ENCODE measurements at regions not wholly inside any gene's neighbourhood (a gene's known extent, or its start where the extent isn't known, plus 50 kb on each side); places are given as distances from the start of the nearest gene placed in this dataset.
A peak's percentile ranks its signal among the peaks of the same experiment; 100 is the strongest.
"Not testable (repeated sequence)": the region's sequence is repeated elsewhere in the genome, so short reads cannot be mapped to it uniquely, and the experiment has no call there.

- not testable (repeated sequence) for DNase-seq (ENCODE audit: low spot score)
These were observed 208.8 kb downstream of the KDM5D start for GRCh38 chrY:19535697-19536096.

DNA sequence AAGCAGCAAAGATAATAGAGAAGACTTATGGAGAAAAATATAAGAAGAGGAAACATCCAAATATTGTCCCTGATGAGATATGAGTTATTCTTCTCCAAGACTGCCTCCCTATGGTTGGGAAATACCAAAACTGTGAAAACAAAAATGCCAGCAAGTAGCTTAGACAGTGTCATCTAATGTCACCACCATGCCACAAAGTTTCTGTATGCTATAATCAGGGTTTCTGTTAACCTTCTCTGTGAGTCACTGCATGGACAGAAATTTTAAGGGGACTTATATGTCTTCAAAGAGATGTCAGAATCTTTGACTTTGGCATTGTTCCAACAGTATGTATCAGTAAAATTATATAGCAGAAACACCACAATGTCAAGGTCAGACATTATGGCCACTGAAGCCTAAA is 222.6 kb downstream of the KDM5D start:
- no peak for DNase-seq (ENCODE audit: low spot score)

GRCh38 chrY:19503092-19503449 is 241.5 kb downstream of the KDM5D start:
- no peak for DNase-seq (ENCODE audit: low spot score)

DNA sequence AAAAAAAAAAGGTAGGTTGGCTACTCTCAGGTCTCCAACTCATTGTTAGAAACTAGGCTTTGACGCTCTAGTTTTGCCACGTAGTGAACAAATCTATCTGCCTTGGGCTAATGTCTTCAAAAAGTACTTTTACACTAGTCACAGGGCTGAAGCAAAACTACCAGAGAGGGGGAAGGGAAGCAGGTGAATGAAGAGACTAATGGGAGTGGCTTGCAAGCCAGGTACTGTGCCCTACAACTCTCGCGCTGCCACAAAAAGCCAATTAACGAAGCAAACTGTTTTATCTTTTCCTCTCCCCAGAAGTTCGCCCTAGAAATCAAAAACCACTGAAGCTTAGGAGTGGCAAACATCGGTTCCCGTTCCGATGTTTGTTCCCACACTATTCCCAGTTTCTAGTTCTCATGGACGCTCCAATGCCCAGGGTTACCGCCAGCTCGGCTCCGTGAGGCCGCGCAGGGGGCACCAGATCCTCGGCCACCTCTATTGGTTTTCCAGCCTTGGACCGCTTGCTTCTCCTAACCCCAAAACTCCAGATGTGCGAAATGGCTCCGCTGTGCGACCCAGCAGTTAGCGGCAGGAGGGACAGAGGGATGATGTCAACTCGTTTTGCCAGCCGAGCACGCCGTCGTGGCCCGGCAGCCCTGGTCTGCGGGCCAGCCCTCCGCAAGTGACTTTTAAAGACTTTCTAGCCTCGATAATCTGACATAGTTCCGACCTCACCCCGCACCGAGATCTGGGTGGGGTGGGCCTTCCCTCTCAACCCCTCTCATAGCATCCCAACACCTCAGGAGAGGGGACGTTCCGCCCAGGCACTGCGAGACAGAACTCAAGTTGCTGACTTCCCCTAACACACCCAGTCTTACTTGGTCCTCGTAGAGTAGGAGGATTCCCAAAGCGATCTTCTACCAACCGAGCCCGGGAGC is 242.1 kb downstream of the KDM5D start:
- DNase-seq (ENCODE audit: low spot score) = no peak

DNA sequence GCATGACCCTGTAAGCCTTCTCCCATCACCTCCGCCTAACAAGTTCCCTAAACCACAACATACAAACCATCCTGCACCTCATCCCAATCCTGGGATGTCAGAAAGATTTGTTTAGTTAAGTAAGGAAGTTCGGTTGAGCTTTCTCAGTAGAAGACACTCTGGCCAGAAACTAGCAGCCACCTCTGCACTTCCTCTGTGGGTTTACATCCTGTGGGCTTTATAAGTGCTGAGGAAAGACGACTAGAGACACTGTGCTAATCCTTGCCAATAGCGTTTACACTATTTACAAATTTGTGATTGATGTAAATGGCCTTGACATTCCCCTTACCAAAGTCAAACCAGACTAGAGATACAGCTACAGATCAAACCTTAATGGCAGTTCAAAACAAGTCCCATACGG is 246.0 kb downstream of the KDM5D start:
- no peak for DNase-seq (ENCODE audit: low spot score)

DNA sequence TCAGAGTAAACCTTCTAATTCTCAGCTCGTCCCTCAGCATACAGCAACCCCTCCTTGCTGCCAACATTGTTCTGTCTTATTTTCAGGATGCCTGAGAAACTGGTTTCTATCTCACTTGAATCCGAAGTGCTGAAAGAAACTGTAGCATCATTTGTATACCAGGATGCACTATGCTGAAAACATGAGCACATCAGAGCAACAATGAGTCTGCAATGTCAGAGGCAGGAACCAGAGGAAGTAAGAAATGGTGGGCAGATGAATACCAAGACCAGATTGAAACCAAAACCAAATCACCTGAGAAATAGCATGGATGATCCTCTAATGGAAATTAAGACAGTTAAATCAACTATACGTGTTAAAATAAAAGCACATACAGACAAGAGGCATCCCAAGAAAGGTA is 257.0 kb downstream of the KDM5D start:
- no peak for DNase-seq (ENCODE audit: low spot score)

- DNase-seq (ENCODE audit: low spot score) = no peak
These were observed 259.5 kb downstream of the KDM5D start for GRCh38 chrY:19484997-19485396.

DNA sequence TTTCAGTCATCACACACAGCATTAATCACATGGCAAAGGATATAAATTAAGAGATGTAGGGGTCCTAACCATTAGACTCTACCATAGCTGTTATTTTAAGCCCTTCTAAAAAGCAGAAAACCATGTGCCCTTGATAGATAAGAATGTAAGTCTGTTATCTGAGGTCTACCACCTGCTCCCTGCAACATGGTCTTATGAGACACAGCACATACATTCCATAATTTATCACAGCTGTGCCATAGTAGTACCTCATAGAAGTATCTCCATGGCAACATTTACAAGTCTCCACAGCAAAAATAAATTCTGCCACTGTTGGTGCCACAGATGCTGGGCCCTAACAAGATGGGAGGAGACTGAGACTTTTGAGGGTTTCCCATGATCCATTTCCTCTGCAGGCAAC is 265.4 kb downstream of the KDM5D start:
- DNase-seq (ENCODE audit: low spot score) = no peak

- DNase-seq (ENCODE audit: low spot score) = no peak
These were observed 266.6 kb downstream of the KDM5D start for GRCh38 chrY:19477959-19478358.

GRCh38 chrY:19465809-19466208 is 278.7 kb downstream of the KDM5D start:
- DNase-seq (ENCODE audit: low spot score) = no peak

DNA sequence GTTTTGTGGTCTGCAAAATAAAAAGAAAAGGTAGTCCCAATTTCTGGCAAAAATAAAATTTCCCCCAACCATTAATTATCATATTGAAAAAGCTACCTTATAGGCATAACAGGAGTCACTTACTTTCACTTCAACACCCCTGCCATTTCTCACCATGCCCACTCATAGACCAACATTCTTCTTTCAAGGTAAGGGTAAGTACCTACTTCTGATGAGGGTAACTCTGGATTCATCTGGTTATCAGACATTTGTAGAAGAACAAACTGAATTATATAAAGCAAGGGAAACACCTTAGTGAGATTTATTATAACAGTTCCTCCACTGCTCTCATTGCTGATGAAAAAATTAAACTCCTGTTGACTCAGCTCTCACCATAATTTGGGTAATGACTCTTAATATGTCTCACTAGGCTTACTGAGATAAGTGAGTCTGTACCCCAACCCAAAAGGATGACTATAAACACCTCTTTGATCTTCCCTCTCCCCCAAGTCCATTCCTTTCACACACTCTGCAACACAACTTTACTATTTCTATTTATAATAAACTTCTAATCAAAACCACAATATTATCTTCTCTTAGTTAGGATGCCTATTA is 287.6 kb downstream of the KDM5D start:
- no peak for DNase-seq (ENCODE audit: low spot score)

DNA sequence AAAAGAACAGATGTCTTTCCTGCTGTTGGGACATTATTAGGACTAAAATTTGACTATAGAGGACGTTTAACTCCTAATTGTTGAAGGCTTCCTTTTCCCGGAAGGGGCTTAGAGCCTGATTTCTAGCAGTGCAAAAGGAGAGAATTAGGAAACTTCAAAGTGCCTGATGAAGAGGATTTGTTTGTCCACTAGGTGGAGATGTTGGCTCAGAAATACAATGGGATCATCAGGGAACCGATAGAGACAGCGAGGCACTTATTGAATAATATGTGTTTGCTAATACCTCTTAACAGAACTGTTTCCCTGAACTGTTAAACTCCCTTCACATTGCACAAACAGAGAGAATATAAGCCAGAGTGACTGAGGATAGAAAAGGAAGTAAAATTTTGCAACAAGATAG is 311.5 kb downstream of the KDM5D start:
- peak; percentile 43 for DNase-seq (ENCODE audit: low spot score)

- DNase-seq (ENCODE audit: low spot score) = no peak
These were observed 316.6 kb downstream of the KDM5D start for GRCh38 chrY:19427736-19428518.

- DNase-seq (ENCODE audit: low spot score) = not testable (repeated sequence)
These were observed 317.3 kb downstream of the KDM5D start for GRCh38 chrY:19427191-19427590.

GRCh38 chrY:19410980-19411766 is 333.4 kb downstream of the KDM5D start:
- no peak for DNase-seq (ENCODE audit: low spot score)

GRCh38 chrY:19406246-19406645 is 338.3 kb downstream of the KDM5D start:
- DNase-seq (ENCODE audit: low spot score) = no peak

DNA sequence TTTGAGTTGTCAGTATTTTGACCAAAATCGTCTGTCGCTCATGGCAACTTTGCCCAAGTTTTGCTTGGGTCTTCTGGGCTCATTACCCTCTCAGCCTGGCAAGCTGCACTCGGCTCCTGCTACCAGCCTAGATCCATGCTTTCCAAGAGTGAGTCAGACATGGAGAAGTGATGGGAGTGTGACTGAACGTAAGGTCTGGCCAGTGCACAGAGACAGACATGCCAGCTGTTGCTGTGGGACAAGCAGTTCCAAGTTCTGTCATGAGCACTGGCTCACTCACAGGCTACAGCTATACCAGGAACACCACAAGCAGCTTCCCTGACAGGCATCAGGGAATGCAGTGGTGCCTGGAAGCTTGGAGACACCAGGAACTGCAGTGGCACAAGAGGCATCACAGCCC is 338.9 kb downstream of the KDM5D start:
- no peak for DNase-seq (ENCODE audit: low spot score)

DNA sequence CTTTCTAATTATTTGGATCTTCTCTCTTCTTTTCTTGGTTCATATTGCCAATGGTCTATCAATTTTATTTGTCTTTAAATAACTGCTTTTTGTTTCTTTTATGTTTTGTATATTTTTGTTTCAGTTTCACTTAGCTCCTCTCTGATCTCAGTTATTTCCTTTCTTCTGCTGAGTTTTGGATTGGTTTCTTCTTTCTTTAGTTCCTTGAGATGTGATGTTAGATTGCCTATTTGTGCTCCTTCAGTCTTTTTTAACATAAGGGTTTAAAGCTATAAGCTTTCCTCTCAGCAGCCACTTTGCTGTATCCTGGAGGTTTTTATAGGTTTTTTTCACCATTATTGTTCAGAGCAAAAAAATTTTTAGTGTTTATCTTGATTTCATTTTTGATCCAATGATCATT is 351.6 kb downstream of the KDM5D start:
- no peak for DNase-seq (ENCODE audit: low spot score)

DNA sequence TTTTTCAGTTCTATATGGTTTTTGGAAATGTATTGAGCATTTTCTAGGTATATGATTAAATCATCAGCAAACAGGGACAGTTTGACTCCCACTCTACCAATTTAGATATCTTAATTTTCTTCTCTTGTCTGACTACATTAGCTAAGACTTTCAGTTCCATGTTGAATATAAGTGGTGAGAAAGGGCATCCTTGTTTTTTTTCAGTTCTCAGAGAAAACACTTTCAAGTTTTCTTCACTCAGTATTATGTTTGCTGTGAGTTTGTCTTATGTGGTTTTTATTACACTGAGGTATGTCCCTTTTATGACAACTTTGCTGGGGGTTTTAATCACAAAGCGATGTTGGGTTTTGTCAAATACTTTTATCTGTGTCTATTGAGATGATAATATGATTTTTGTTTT is 352.6 kb downstream of the KDM5D start:
- DNase-seq (ENCODE audit: low spot score) = no peak

DNA sequence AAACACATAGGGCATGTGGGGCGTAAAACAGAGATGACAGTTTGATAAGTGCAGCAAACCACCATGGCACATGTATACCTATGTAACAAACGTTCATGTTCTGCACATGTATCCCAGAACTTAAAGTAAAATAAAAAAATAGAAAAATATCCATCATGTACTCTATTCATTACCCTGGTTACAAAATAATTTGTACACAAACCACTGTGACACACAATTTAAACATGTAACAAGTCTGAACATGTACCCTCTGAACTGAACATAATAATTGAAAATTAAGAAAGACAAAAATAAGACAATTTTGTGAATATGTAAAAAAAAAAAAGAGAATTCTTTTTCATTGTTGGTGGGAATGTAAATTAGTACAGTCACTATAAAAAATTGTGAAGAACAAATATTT is 379.2 kb downstream of the KDM5D start:
- DNase-seq (ENCODE audit: low spot score) = no peak

- DNase-seq (ENCODE audit: low spot score) = no peak
These were observed 387.3 kb downstream of the KDM5D start for GRCh38 chrY:19357249-19357648.

GRCh38 chrY:19356735-19357134 is 387.8 kb downstream of the KDM5D start:
- no peak for DNase-seq (ENCODE audit: low spot score)
